ENCODE measurements at regions not wholly inside any gene's neighbourhood (a gene's known extent, or its start where the extent isn't known, plus 50 kb on each side); places are given as distances from the start of the nearest gene placed in this dataset.

DNA sequence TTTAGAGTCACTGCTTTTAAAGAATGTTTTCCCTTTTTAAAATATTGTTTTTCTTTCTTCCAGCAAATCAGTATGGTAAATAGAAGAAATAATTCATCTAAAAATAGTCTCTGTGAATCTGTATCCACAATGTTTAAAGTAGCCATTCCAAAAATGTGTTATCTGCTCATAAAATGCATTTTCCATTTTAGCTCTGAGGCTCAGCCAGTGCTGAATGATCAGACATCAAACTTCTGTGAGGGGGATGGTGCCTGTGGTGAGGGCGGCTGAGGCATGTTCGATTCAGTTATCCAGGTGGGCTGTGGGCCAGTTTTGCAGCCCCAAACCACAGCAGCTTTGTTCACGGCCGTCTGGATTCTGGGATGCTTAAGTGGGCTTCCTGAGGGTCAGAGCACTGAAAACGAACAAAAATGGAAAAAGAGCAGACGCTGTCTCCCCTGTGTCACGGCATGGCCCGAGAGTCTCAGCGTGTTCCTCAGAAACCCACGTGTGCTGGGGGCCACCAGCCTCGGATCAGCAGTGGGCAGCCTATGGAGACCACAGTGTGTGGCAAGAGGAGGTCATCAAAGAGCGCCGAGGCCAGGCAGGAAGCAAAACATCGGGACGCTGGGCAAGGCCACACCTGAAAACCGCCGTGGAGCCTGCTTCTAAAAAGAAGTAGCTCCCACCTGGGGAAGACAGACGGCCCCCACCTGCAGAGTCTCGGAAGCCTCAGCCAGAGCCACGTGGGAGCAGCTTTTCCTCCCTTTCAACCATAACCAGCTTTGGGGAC, 134.9 kb upstream of the THBS2 start:
- no peak for TF ChIP-seq EZH2 (IDR thresholded peaks at IDR 0.05; ENCODE audit: borderline replicate concordance, low read depth, low read length, severe bottlenecking)
- TF ChIP-seq, protein P1, sequence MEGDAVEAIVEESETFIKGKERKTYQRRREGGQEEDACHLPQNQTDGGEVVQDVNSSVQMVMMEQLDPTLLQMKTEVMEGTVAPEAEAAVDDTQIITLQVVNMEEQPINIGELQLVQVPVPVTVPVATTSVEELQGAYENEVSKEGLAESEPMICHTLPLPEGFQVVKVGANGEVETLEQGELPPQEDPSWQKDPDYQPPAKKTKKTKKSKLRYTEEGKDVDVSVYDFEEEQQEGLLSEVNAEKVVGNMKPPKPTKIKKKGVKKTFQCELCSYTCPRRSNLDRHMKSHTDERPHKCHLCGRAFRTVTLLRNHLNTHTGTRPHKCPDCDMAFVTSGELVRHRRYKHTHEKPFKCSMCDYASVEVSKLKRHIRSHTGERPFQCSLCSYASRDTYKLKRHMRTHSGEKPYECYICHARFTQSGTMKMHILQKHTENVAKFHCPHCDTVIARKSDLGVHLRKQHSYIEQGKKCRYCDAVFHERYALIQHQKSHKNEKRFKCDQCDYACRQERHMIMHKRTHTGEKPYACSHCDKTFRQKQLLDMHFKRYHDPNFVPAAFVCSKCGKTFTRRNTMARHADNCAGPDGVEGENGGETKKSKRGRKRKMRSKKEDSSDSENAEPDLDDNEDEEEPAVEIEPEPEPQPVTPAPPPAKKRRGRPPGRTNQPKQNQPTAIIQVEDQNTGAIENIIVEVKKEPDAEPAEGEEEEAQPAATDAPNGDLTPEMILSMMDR (IDR thresholded peaks at IDR 0.05; ENCODE audit: borderline replicate concordance, extremely low read depth, low read length, poor library complexity, severe bottlenecking): no peak
